ENCODE measurements at regions not wholly inside any gene's neighbourhood (a gene's known extent, or its start where the extent isn't known, plus 50 kb on each side); places are given as distances from the start of the nearest gene placed in this dataset.
"Not testable (repeated sequence)": the region's sequence is repeated elsewhere in the genome, so short reads cannot be mapped to it uniquely, and the experiment has no call there.

DNA sequence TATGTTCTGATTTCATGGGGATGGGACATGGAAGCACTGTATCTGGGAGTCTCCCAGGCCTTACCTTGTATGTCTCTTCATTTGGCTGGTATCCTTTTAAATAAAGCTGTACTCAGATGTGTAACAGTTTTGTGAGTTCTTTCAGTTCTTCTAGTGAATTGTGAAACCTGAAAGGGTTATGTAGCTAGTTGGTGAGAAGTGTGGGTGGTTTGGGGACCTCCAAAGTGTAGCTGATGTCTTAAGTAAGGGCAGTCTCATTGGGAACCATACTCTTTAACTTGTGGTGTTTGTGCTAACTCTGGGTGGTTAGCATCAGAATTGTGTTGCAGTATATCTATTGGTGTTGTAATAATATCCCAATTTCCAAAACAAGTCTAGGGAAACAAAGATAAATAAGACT, 166.9 kb upstream of the CCNH start:
- Histone ChIP-seq H3K36me3 (ENCODE audit: low read depth) (no peaks in the 10 kb centered on the region), H3K4me1 (ENCODE audit: insufficient read depth) (no peaks in the 10 kb centered on the region), H3K9ac (no peak overlapping the region), H3K9me3 (ENCODE audit: low read depth) (no peaks in the 10 kb centered on the region), H3K9me2 (ENCODE audit: insufficient read depth) (no peaks in the 10 kb centered on the region), H3F3A (ENCODE audit: insufficient read depth) (no peaks in the 10 kb centered on the region), H3K79me2 (ENCODE audit: insufficient read depth) (no peaks in the 10 kb centered on the region), H2AFZ (no peak overlapping the region), H3K4me3 (no peak overlapping the region), H4K20me1 (ENCODE audit: insufficient read depth) (no peaks in the 10 kb centered on the region), H3K27me3 (replicated peaks; ENCODE audit: insufficient read depth) (no peaks in the 10 kb centered on the region), H3K27ac (no peak overlapping the region), H3K4me2 (ENCODE audit: unreplicated experiment) (no peak overlapping the region)
- TF ChIP-seq EZH2 (IDR thresholded peaks at IDR 0.05; ENCODE audit: insufficient read depth, poor library complexity, severe bottlenecking) (no peak), EZH2phosphoT487 (IDR thresholded peaks at IDR 0.05; ENCODE audit: insufficient read depth, low read depth) (no peak)
- no peak for DNase-seq
- in situ Hi-C loops (cut with MboI): no loop called here

DNA sequence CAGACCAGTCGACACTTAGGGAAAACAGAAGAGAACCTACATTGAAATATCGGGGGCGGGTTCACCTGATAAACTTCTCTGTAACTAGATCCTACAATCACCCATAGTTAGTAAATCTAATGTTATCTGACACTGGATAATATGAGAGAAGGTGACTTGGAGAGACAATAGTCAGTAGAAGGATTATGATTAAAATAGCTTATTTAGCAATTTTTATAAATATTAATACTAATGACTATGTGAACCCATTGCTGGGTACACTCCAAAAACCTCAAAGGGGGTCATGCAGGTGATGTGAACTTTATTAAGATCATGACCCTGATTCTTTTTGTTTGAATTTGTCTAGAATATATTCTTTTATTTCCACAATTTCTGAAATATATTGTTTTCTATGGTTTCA, 164.1 kb upstream of the CCNH start:
- no peaks in the 10 kb centered on the region for H3K4me1 ChIP-seq (ENCODE audit: insufficient read depth)
- H2AFZ ChIP-seq: no peak overlapping the region
- 27 to 28% methylated on average over 3 of the region's 3 CpGs for WGBS, 2 experiments (ENCODE audit: low coverage in 1 of 2, low lambda C conversion rate in 2 of 2, missing lambda C conversion rate in 2 of 2)
- no peak overlapping the region for H3K27ac ChIP-seq
- no peaks in the 10 kb centered on the region for H3K36me3 ChIP-seq (ENCODE audit: low read depth)
- H3K9ac ChIP-seq: no peak overlapping the region
- in situ Hi-C loops (cut with MboI): no loop called here
- no peaks in the 10 kb centered on the region for H3K9me3 ChIP-seq (ENCODE audit: low read depth)
- H3K4me3 ChIP-seq: no peak overlapping the region
- H3K9me2 ChIP-seq (ENCODE audit: insufficient read depth): no peaks in the 10 kb centered on the region
- no peak overlapping the region for H3K4me2 ChIP-seq (ENCODE audit: unreplicated experiment)
- H3K79me2 ChIP-seq (ENCODE audit: insufficient read depth): no peaks in the 10 kb centered on the region
- no peaks in the 10 kb centered on the region for H3F3A ChIP-seq (ENCODE audit: insufficient read depth)
- no peaks in the 10 kb centered on the region for H4K20me1 ChIP-seq (ENCODE audit: insufficient read depth)
- no peaks in the 10 kb centered on the region for H3K27me3 ChIP-seq (replicated peaks; ENCODE audit: insufficient read depth)
- no peak for DNase-seq
- TF ChIP-seq EZH2phosphoT487 (IDR thresholded peaks at IDR 0.05; ENCODE audit: insufficient read depth, low read depth) (no peak), EZH2 (IDR thresholded peaks at IDR 0.05; ENCODE audit: insufficient read depth, poor library complexity, severe bottlenecking) (no peak)

GRCh38 chr5:87576306-87576705, 163.6 kb upstream of the CCNH start:
- H3K9ac ChIP-seq; H3K4me3 ChIP-seq; H4K20me1 ChIP-seq (ENCODE audit: insufficient read depth); H3K4me1 ChIP-seq (ENCODE audit: insufficient read depth); H3K9me2 ChIP-seq (ENCODE audit: insufficient read depth); H3F3A ChIP-seq (ENCODE audit: insufficient read depth); H3K4me2 ChIP-seq (ENCODE audit: unreplicated experiment); DNase-seq; H2AFZ ChIP-seq; H3K79me2 ChIP-seq (ENCODE audit: insufficient read depth); H3K9me3 ChIP-seq (ENCODE audit: low read depth); H3K27me3 ChIP-seq (replicated peaks; ENCODE audit: insufficient read depth); H3K27ac ChIP-seq; H3K36me3 ChIP-seq (ENCODE audit: low read depth); in situ Hi-C loops (cut with MboI): not testable (repeated sequence)
- 15 to 19% methylated on average over 4 of the region's 4 CpGs for WGBS, 2 experiments (ENCODE audit: low coverage in 1 of 2, low lambda C conversion rate in 2 of 2, missing lambda C conversion rate in 2 of 2)

GRCh38 chr5:87574106-87574505, 161.4 kb upstream of the CCNH start:
- Histone ChIP-seq H3K9me2 (ENCODE audit: insufficient read depth) (no peaks in the 10 kb centered on the region), H3K4me2 (ENCODE audit: unreplicated experiment) (no peak overlapping the region), H2AFZ (no peak overlapping the region), H3K36me3 (ENCODE audit: low read depth) (no peaks in the 10 kb centered on the region), H3K79me2 (ENCODE audit: insufficient read depth) (no peaks in the 10 kb centered on the region), H3F3A (ENCODE audit: insufficient read depth) (no peaks in the 10 kb centered on the region), H3K4me1 (ENCODE audit: insufficient read depth) (no peaks in the 10 kb centered on the region), H3K4me3 (no peak overlapping the region), H3K27me3 (replicated peaks; ENCODE audit: insufficient read depth) (no peaks in the 10 kb centered on the region), H3K9me3 (ENCODE audit: low read depth) (no peaks in the 10 kb centered on the region), H3K9ac (no peak overlapping the region), H3K27ac (no peak overlapping the region), H4K20me1 (ENCODE audit: insufficient read depth) (no peaks in the 10 kb centered on the region)
- in situ Hi-C loops (cut with MboI): no loop called here
- TF ChIP-seq EZH2phosphoT487 (IDR thresholded peaks at IDR 0.05; ENCODE audit: insufficient read depth, low read depth) (no peak), EZH2 (IDR thresholded peaks at IDR 0.05; ENCODE audit: insufficient read depth, poor library complexity, severe bottlenecking) (no peak)
- 10 to 26% methylated on average over 1 of the region's 1 CpG for WGBS, 2 experiments (ENCODE audit: low coverage in 1 of 2, low lambda C conversion rate in 2 of 2, missing lambda C conversion rate in 2 of 2)
- DNase-seq: no peak

DNA sequence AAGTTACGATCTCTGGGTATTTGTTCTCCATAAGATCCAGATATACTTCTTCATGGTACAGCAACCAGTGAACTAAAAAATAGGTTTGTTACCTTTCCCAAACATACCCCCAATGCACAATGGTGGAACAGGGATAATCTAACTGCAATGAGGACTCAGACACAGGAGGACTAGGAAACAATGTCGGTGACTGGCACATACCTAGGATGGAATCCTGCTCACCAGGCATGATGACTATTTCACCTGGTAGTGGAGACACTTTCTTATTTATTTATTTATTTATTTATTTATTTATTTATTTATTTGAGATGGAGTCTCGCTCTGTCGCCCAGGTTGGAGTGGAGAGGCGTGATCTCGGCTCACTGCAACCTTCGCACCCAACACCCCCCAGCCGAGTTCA, 159.9 kb upstream of the CCNH start:
- in situ Hi-C loops (cut with MboI): no loop called here
- Histone ChIP-seq H3K27ac (no peak overlapping the region), H3K9me3 (ENCODE audit: low read depth) (no peaks in the 10 kb centered on the region), H3K4me3 (no peak overlapping the region), H4K20me1 (ENCODE audit: insufficient read depth) (no peaks in the 10 kb centered on the region), H3F3A (ENCODE audit: insufficient read depth) (no peaks in the 10 kb centered on the region), H3K79me2 (ENCODE audit: insufficient read depth) (no peaks in the 10 kb centered on the region), H2AFZ (no peak overlapping the region), H3K9ac (no peak overlapping the region), H3K4me2 (ENCODE audit: unreplicated experiment) (no peak overlapping the region), H3K9me2 (ENCODE audit: insufficient read depth) (no peaks in the 10 kb centered on the region), H3K27me3 (replicated peaks; ENCODE audit: insufficient read depth) (no peaks in the 10 kb centered on the region), H3K4me1 (ENCODE audit: insufficient read depth) (no peaks in the 10 kb centered on the region), H3K36me3 (ENCODE audit: low read depth) (no peaks in the 10 kb centered on the region)
- WGBS, 2 experiments (ENCODE audit: low coverage in 1 of 2, low lambda C conversion rate in 2 of 2, missing lambda C conversion rate in 2 of 2): 60 to 79% methylated on average over 8 of the region's 8 CpGs
- no peak for DNase-seq
- TF ChIP-seq EZH2 (IDR thresholded peaks at IDR 0.05; ENCODE audit: insufficient read depth, poor library complexity, severe bottlenecking) (no peak), EZH2phosphoT487 (IDR thresholded peaks at IDR 0.05; ENCODE audit: insufficient read depth, low read depth) (no peak)

Data from GM23248 (cell line).